ENCODE measurements at regions not wholly inside any gene's neighbourhood (a gene's known extent, or its start where the extent isn't known, plus 50 kb on each side); places are given as distances from the start of the nearest gene placed in this dataset.

DNA sequence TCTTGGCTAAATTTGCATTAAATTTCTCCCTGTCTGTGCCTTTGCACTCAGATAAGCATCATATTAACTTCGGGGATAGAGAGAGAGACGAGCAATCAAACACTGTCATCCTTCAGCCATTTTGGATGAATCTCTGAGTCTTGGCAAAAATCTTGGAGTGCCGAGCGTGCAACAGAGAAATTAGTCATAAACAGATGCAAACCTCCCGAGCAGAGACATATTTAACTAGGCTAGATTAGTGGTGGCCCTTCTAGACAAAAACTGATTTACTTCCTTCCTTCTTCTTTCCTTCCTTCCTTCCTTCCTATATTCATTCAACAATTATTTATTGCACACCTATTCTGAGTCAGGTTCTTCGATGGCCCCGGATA lies 114.4 kb upstream of the BLID start:
- peak; percentile 67 for DNase-seq

More for the DNA sequence above, 114.4 kb upstream of the BLID start:
- H3K9ac ChIP-seq (ENCODE audit: low read depth, low read length): no peak overlapping the region
- H3K27ac ChIP-seq (ENCODE audit: insufficient read depth, low read length): no peak overlapping the region
- H3K18ac ChIP-seq (ENCODE audit: low read depth, low read length): peak overlapping the region; percentile 28
- ChIA-PET CTCF (no interaction called here), POLR2A (ENCODE audit: unreplicated experiment) (no interaction called here)
- H3K4ac ChIP-seq (ENCODE audit: low read depth, low read length): peak overlapping the region; percentile 72; the same call in 1 of the 2 replicates
- peaks cover 13% of the 10 kb centered on the region for H3K9me1 ChIP-seq (ENCODE audit: insufficient read depth, low read length)
- H3K14ac ChIP-seq (replicated peaks; ENCODE audit: low read depth, low read length): peak overlapping the region; percentile 58
- H4K5ac ChIP-seq (ENCODE audit: low read depth, low read length): no peak overlapping the region
- peak overlapping the region; percentile 90 for H2BK120ac ChIP-seq (ENCODE audit: low read depth, low read length)
- no CpG with 5 or more reads among the region's 7 CpGs for WGBS, 2 experiments (ENCODE audit: extremely low coverage in 2 of 2, insufficient read length in 1 of 2)
- TF ChIP-seq BHLHE40 (IDR thresholded peaks at IDR 0.05; ENCODE audit: low read depth, low read length): no peak
- TF ChIP-seq RAD21 (IDR thresholded peaks at IDR 0.05; ENCODE audit: low read length): no peak
- no peak for TF ChIP-seq MAFK (IDR thresholded peaks at IDR 0.05; ENCODE audit: low read depth, low read length)
- no peak for TF ChIP-seq POLR2A (IDR thresholded peaks at IDR 0.05; ENCODE audit: low read depth, low read length)
- no peak for TF ChIP-seq SMC3 (IDR thresholded peaks at IDR 0.05; ENCODE audit: low read depth, low read length)
- TF ChIP-seq MXI1 (IDR thresholded peaks at IDR 0.05; ENCODE audit: borderline replicate concordance, low read depth, low read length): no peak
- TF ChIP-seq, protein P1, sequence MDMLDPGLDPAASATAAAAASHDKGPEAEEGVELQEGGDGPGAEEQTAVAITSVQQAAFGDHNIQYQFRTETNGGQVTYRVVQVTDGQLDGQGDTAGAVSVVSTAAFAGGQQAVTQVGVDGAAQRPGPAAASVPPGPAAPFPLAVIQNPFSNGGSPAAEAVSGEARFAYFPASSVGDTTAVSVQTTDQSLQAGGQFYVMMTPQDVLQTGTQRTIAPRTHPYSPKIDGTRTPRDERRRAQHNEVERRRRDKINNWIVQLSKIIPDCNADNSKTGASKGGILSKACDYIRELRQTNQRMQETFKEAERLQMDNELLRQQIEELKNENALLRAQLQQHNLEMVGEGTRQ (IDR thresholded peaks at IDR 0.05; ENCODE audit: low read depth, low read length): no peak
- no peak for TF ChIP-seq RFX5 (IDR thresholded peaks at IDR 0.05; ENCODE audit: low read depth, low read length)
- no peak for TF ChIP-seq RCOR1 (IDR thresholded peaks at IDR 0.05; ENCODE audit: insufficient replicate concordance, low read length)
- TF ChIP-seq MAZ (IDR thresholded peaks at IDR 0.05; ENCODE audit: borderline replicate concordance, low read depth, low read length): no peak
- TF ChIP-seq, protein P2, sequence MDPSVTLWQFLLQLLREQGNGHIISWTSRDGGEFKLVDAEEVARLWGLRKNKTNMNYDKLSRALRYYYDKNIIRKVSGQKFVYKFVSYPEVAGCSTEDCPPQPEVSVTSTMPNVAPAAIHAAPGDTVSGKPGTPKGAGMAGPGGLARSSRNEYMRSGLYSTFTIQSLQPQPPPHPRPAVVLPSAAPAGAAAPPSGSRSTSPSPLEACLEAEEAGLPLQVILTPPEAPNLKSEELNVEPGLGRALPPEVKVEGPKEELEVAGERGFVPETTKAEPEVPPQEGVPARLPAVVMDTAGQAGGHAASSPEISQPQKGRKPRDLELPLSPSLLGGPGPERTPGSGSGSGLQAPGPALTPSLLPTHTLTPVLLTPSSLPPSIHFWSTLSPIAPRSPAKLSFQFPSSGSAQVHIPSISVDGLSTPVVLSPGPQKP (IDR thresholded peaks at IDR 0.05; ENCODE audit: borderline replicate concordance, low read depth, low read length): no peak
- TF ChIP-seq FOS (IDR thresholded peaks at IDR 0.05; ENCODE audit: low read depth, low read length): no peak
- peaks cover 13% of the 10 kb centered on the region for H3K36me3 ChIP-seq (ENCODE audit: control insufficient read depth, insufficient read depth, low read length)
- intact Hi-C loops (cut with micrococcal nuclease) (no loop called here), dilution Hi-C loops (cut with HindIII; ENCODE audit: low sequenced_read_pairs, unreplicated experiment) (no loop called here), in situ Hi-C loops (cut with MboI; ENCODE audit: low sequenced_read_pairs) (no loop called here)
- H3K9me3 ChIP-seq (ENCODE audit: control insufficient read depth, insufficient read depth, low read length): no peaks in the 10 kb centered on the region
- H3K23ac ChIP-seq (ENCODE audit: low read depth, low read length): no peak overlapping the region; the same call in 1 of the 2 replicates
- H2BK5ac ChIP-seq (ENCODE audit: low read depth, low read length, poor library complexity, severe bottlenecking): no peak overlapping the region
- no peak overlapping the region for H3K56ac ChIP-seq (ENCODE audit: extremely low read depth, insufficient read depth, low read length)
- H3K4me2 ChIP-seq (ENCODE audit: low read depth, low read length): no peak overlapping the region
- H3K79me1 ChIP-seq (ENCODE audit: low read depth in 1 of 2, low read length in 2 of 2): peaks cover 0 to 4% of the 10 kb centered on the region in 2 experiments; a peak in 1 of 4 replicates
- H3K27me3 ChIP-seq (ENCODE audit: control insufficient read depth, insufficient read depth, low read length): no peaks in the 10 kb centered on the region
- H3K4me1 ChIP-seq (ENCODE audit: control insufficient read depth, insufficient read depth, low read length): peaks cover 23% of the 10 kb centered on the region
- H4K20me1 ChIP-seq (ENCODE audit: insufficient read depth, low read length): no peaks in the 10 kb centered on the region
- H3K4me3 ChIP-seq (ENCODE audit: insufficient read depth, low read depth, low read length): no peak overlapping the region
- H2BK15ac ChIP-seq (ENCODE audit: low read depth, low read length): peak overlapping the region; percentile 53; the same call in 1 of the 3 replicates
- peak overlapping the region in 1 of 2 experiments; percentile 75; a peak in 1 of 4 replicates for H4K8ac ChIP-seq (ENCODE audit: low read depth in 2 of 2, low read length in 2 of 2)
- H2AK9ac ChIP-seq (replicated peaks; ENCODE audit: low read depth, low read length, poor library complexity): no peak overlapping the region
- H2AFZ ChIP-seq (replicated peaks; ENCODE audit: low read length, poor library complexity): no peak overlapping the region
- BruUV-seq (replicated peaks): no TSS peak
- H2BK20ac ChIP-seq (ENCODE audit: low read depth, low read length): peak overlapping the region; percentile 82
- ATAC-seq (ENCODE audit: low read depth): no peak
- H2AK5ac ChIP-seq (ENCODE audit: low read depth, low read length): peak overlapping the region; percentile 90; the same call in 1 of the 2 replicates
- H4K91ac ChIP-seq (ENCODE audit: insufficient read depth, low read depth, low read length): peak overlapping the region; percentile 73
